ENCODE measurements at regions not wholly inside any gene's neighbourhood (a gene's known extent, or its start where the extent isn't known, plus 50 kb on each side); places are given as distances from the start of the nearest gene placed in this dataset.

- H3K27me3 ChIP-seq (replicated peaks; ENCODE audit: control insufficient read depth, insufficient read depth, low read length), result no peaks in the 10 kb centered on the region
- no peak for TF ChIP-seq CTCF (IDR thresholded peaks at IDR 0.05; ENCODE audit: insufficient read depth, low read length, poor library complexity, severe bottlenecking)
- DNase-seq (ENCODE audit: extremely low read depth, insufficient read length), result no peak
- H3K4me3 ChIP-seq (replicated peaks; ENCODE audit: low read depth, low read length), result no peak overlapping the region
- H3K36me3 ChIP-seq (ENCODE audit: control insufficient read depth, insufficient read depth, low read length), result no peaks in the 10 kb centered on the region
These were observed 61.3 kb upstream of the POMP start for GRCh38 chr13:28597641-28598040.

- Histone ChIP-seq H3K36me3 (ENCODE audit: control insufficient read depth, insufficient read depth, low read length) (no peaks in the 10 kb centered on the region), H3K27me3 (replicated peaks; ENCODE audit: control insufficient read depth, insufficient read depth, low read length) (no peaks in the 10 kb centered on the region), H3K4me3 (replicated peaks; ENCODE audit: low read depth, low read length) (no peak overlapping the region)
- no peak for DNase-seq (ENCODE audit: extremely low read depth, insufficient read length)
- no peak for TF ChIP-seq CTCF (IDR thresholded peaks at IDR 0.05; ENCODE audit: insufficient read depth, low read length, poor library complexity, severe bottlenecking)
These were observed 68.5 kb upstream of the POMP start for GRCh38 chr13:28590461-28590860.

GRCh38 chr13:28588296-28588695 is 70.6 kb upstream of the POMP start:
- no peak for DNase-seq (ENCODE audit: extremely low read depth, insufficient read length)
- no peak for TF ChIP-seq CTCF (IDR thresholded peaks at IDR 0.05; ENCODE audit: insufficient read depth, low read length, poor library complexity, severe bottlenecking)
- H3K27me3 ChIP-seq (replicated peaks; ENCODE audit: control insufficient read depth, insufficient read depth, low read length), result no peaks in the 10 kb centered on the region
- no peaks in the 10 kb centered on the region for H3K36me3 ChIP-seq (ENCODE audit: control insufficient read depth, insufficient read depth, low read length)
- H3K4me3 ChIP-seq (replicated peaks; ENCODE audit: low read depth, low read length), result no peak overlapping the region

- no peak for DNase-seq (ENCODE audit: extremely low read depth, insufficient read length)
- Histone ChIP-seq H3K4me3 (replicated peaks; ENCODE audit: low read depth, low read length) (no peak overlapping the region), H3K27me3 (replicated peaks; ENCODE audit: control insufficient read depth, insufficient read depth, low read length) (no peaks in the 10 kb centered on the region), H3K36me3 (ENCODE audit: control insufficient read depth, insufficient read depth, low read length) (no peaks in the 10 kb centered on the region)
- TF ChIP-seq CTCF (IDR thresholded peaks at IDR 0.05; ENCODE audit: insufficient read depth, low read length, poor library complexity, severe bottlenecking), result no peak
These were observed 71.8 kb upstream of the POMP start for GRCh38 chr13:28587174-28587540.

- H3K27me3 ChIP-seq (replicated peaks; ENCODE audit: control insufficient read depth, insufficient read depth, low read length), result no peaks in the 10 kb centered on the region
- no peak for TF ChIP-seq CTCF (IDR thresholded peaks at IDR 0.05; ENCODE audit: insufficient read depth, low read length, poor library complexity, severe bottlenecking)
- no peaks in the 10 kb centered on the region for H3K36me3 ChIP-seq (ENCODE audit: control insufficient read depth, insufficient read depth, low read length)
- DNase-seq (ENCODE audit: extremely low read depth, insufficient read length), result no peak
- no peak overlapping the region for H3K4me3 ChIP-seq (replicated peaks; ENCODE audit: low read depth, low read length)
These were observed 72.3 kb upstream of the POMP start for GRCh38 chr13:28586439-28587173.

- no peak for DNase-seq (ENCODE audit: extremely low read depth, insufficient read length)
- TF ChIP-seq CTCF (IDR thresholded peaks at IDR 0.05; ENCODE audit: insufficient read depth, low read length, poor library complexity, severe bottlenecking), result no peak
- H3K4me3 ChIP-seq (replicated peaks; ENCODE audit: low read depth, low read length), result no peak overlapping the region
- no peaks in the 10 kb centered on the region for H3K27me3 ChIP-seq (replicated peaks; ENCODE audit: control insufficient read depth, insufficient read depth, low read length)
- no peaks in the 10 kb centered on the region for H3K36me3 ChIP-seq (ENCODE audit: control insufficient read depth, insufficient read depth, low read length)
These were observed 73.4 kb upstream of the POMP start for GRCh38 chr13:28585561-28585960.

All from GM06990 (cell line).